Neutrophil (primary cell): ENCODE measurements at regions not wholly inside any gene's neighbourhood (a gene's known extent, or its start where the extent isn't known, plus 50 kb on each side); places are given as distances from the start of the nearest gene placed in this dataset.

Experiments
- H3K27ac ChIP-seq: fragments of 200-600 bp; sonication (generic); 2 replicates; pipeline ENCODE4 v1.5.1; 2016; ENCODE audit warnings: mild to moderate bottlenecking, moderate library complexity
- H3K27me3 ChIP-seq: fragments of 200-600 bp; sonication (generic); 2 replicates; pipeline ENCODE4 v1.6.0; 2016; ENCODE audit warnings: mild to moderate bottlenecking
- H3K36me3 ChIP-seq: fragments of 200-600 bp; sonication (generic); 2 replicates; pipeline ENCODE4 v1.5.1; 2017
- H3K4me1 ChIP-seq, 2 experiments: fragments of 200-600 bp in 1 of 2; sonication (generic) in 1 of 2; 1 replicate in 1 of 2; 2 replicates in 1 of 2; pipeline versions ENCODE4 v1.5.1 to v1.6.1; 2013 to 2016; ENCODE audit warnings: low read depth in 1 of 2, low read length in 1 of 2, mild to moderate bottlenecking in 1 of 2, moderate library complexity in 1 of 2; ENCODE audit not compliant: control insufficient read depth in 1 of 2, insufficient read depth in 1 of 2
- H3K4me3 ChIP-seq, 2 experiments: fragments of 200-600 bp in 1 of 2; sonication (generic) in 1 of 2; 1 replicate in 1 of 2; 2 replicates in 1 of 2; pipeline ENCODE4 v1.5.1; 2013 to 2016; ENCODE audit warnings: low read depth in 1 of 2, low read length in 1 of 2, mild to moderate bottlenecking in 1 of 2, moderate library complexity in 1 of 2
- H3K9me3 ChIP-seq: fragments of 200-600 bp; sonication (generic); 2 replicates; pipeline ENCODE4 v1.5.1; 2016
- CTCF ChIP-seq: fragments of 200-600 bp; sonication (generic); IDR thresholded peaks from 2 replicates; pipeline ENCODE4 v1.5.1; 2016; ENCODE audit warnings: antibody characterized with exemption

GRCh38 chr3:81911221-81911620 lies 149.8 kb upstream of the GBE1 start:
- no peaks in the 10 kb centered on the region for H3K36me3 ChIP-seq
- TF ChIP-seq CTCF = no peak
- H3K4me1 ChIP-seq = peaks cover 0 to 13% of the 10 kb centered on the region in 2 experiments
- H3K27ac ChIP-seq = no peak overlapping the region
- no peaks in the 10 kb centered on the region for H3K9me3 ChIP-seq
- H3K4me3 ChIP-seq = no peak overlapping the region
- no peaks in the 10 kb centered on the region for H3K27me3 ChIP-seq

GRCh38 chr3:81910244-81910852 lies 148.9 kb upstream of the GBE1 start:
- Histone ChIP-seq H3K4me1 (peaks cover 0 to 13% of the 10 kb centered on the region in 2 experiments), H3K36me3 (no peaks in the 10 kb centered on the region), H3K4me3 (no peak overlapping the region), H3K9me3 (no peaks in the 10 kb centered on the region), H3K27ac (no peak overlapping the region), H3K27me3 (no peaks in the 10 kb centered on the region)
- TF ChIP-seq CTCF = peak; percentile 79

- Histone ChIP-seq H3K27ac (no peak overlapping the region), H3K36me3 (no peaks in the 10 kb centered on the region), H3K27me3 (no peaks in the 10 kb centered on the region), H3K4me3 (no peak overlapping the region), H3K4me1 (peaks cover 0 to 13% of the 10 kb centered on the region in 2 experiments), H3K9me3 (no peaks in the 10 kb centered on the region)
- TF ChIP-seq CTCF = no peak
Measured at GRCh38 chr3:81909796-81910195, 148.4 kb upstream of the GBE1 start.

DNA sequence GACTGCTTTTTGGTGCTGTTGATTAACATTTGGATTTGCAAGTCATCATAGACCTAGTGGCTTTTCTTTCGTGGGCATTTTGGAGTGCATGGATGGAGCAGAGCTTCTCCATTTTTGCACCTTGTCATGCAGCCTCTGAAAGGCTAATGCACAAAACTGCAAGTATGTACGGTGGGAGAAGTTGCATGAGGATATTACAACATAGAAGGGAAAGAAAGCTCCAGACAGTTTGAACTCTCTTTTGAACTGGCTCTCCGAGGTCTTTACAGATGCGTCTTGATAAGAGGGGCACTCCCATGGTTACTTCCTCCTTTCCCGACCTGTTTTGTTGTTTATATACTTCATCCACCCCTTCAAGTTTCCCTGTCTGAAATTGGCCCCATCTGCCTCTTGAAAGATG lies 147.1 kb upstream of the GBE1 start:
- Histone ChIP-seq H3K27me3 (no peaks in the 10 kb centered on the region), H3K9me3 (no peaks in the 10 kb centered on the region), H3K4me1 (peaks cover 0 to 13% of the 10 kb centered on the region in 2 experiments), H3K4me3 (no peak overlapping the region), H3K36me3 (no peaks in the 10 kb centered on the region), H3K27ac (no peak overlapping the region)
- TF ChIP-seq CTCF = no peak

- Histone ChIP-seq H3K4me3 (no peak overlapping the region), H3K4me1 (no peaks in the 10 kb centered on the region), H3K27ac (no peak overlapping the region), H3K36me3 (no peaks in the 10 kb centered on the region), H3K27me3 (no peaks in the 10 kb centered on the region), H3K9me3 (no peaks in the 10 kb centered on the region)
- no peak for TF ChIP-seq CTCF
Measured at GRCh38 chr3:81898336-81898735, 136.9 kb upstream of the GBE1 start.

DNA sequence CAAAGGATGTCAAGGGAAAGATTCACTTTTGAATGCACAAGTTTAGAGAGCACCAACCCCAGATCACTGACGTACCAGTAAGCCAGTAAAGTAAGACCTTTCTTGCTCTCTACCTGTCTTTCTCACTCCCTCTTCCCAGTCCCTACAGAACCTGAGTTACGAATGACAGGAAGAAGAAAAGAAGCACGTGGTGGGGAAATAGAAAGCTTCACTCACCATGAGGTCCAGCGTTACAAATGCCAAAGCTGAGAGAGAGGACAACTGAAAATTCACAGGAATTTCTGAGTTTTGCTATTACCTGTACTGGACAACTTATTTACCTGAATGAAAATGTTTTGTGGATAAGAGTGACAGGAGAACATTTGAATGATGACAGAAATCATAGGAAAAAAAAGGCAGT lies 133.2 kb upstream of the GBE1 start:
- H3K4me3 ChIP-seq = no peak overlapping the region
- H3K9me3 ChIP-seq = no peaks in the 10 kb centered on the region
- no peak for TF ChIP-seq CTCF
- H3K27me3 ChIP-seq = no peaks in the 10 kb centered on the region
- H3K27ac ChIP-seq = no peak overlapping the region
- no peaks in the 10 kb centered on the region for H3K4me1 ChIP-seq
- no peaks in the 10 kb centered on the region for H3K36me3 ChIP-seq
